Endothelial cell of umbilical vein (primary cell): ENCODE measurements at regions not wholly inside any gene's neighbourhood (a gene's known extent, or its start where the extent isn't known, plus 50 kb on each side); places are given as distances from the start of the nearest gene placed in this dataset.

Experiments used
- BruUV-seq: library from RNA; stranded (reverse); fragments of 400-500 nt; replicated peaks from 2 replicates; lab custom pipeline; 2021; lab: Mats Ljungman, UMichigan
- CTCF ChIA-PET: fragments of 300-600, 350-600 bp; sonication (Branson Sonifier 250); formaldehyde crosslinking; loops from one replicate; lab custom pipeline; 2021; ENCODE audit warnings: antibody characterized with exemption, inconsistent platforms; lab: Charles Lee
- POLR2A ChIA-PET: fragments of 300-600, 350-600 bp; sonication (Branson Sonifier 250); formaldehyde crosslinking; loops from one replicate; lab custom pipeline; 2021; ENCODE audit warnings: antibody characterized with exemption, inconsistent platforms; lab: Charles Lee
- DNase-seq: peaks from one replicate; pipeline ENCODE4 v3.0.0-alpha.2; 2011; ENCODE audit warnings: low read depth, low spot score
- FAIRE-seq: peaks from 2 replicates; lab custom pipeline; 2011; peaks lifted over from hg19 to GRCh38; lab: Jason Lieb, UNC
- H2AFZ ChIP-seq: 2 replicates; pipeline ENCODE4 v1.6.0; 2012; ENCODE audit warnings: low read depth, low read length, control low read depth, inconsistent platforms
- H3K27ac ChIP-seq: 2 replicates; pipeline ENCODE4 v1.5.1; 2011; ENCODE audit warnings: low read depth, mild to moderate bottlenecking, control low read depth, low read length, moderate library complexity; ENCODE audit not compliant: insufficient read depth
- H3K27me3 ChIP-seq, 2 experiments: 2 replicates each; pipeline versions ENCODE4 v1.6.0 to v1.6.1; 2011; ENCODE audit warnings: low read length in 2 of 2, mixed read lengths in 1 of 2; ENCODE audit not compliant: control insufficient read depth in 2 of 2, insufficient read depth in 2 of 2
- H3K36me3 ChIP-seq, 2 experiments: 2 replicates in 1 of 2; 3 replicates in 1 of 2; pipeline ENCODE4 v1.5.1; 2011; ENCODE audit warnings: low read length in 2 of 2, mild to moderate bottlenecking in 1 of 2, moderate library complexity in 1 of 2; ENCODE audit not compliant: control insufficient read depth in 2 of 2, insufficient read depth in 2 of 2; ENCODE audit errors: extremely low read depth in 1 of 2
- H3K4me1 ChIP-seq: 3 replicates; pipeline ENCODE4 v1.5.1; 2011; ENCODE audit warnings: mild to moderate bottlenecking, low read length; ENCODE audit not compliant: control insufficient read depth, insufficient read depth; ENCODE audit errors: extremely low read depth
- H3K4me2 ChIP-seq: 2 replicates; pipeline ENCODE4 v1.6.1; 2011; ENCODE audit warnings: low read length, control low read depth, mixed read lengths; ENCODE audit not compliant: insufficient read depth
- H3K4me3 ChIP-seq, 3 experiments: fragments of 200-600 bp in 1 of 3; sonication (generic), shearing (Covaris generic) in 1 of 3; replicated peaks in 1 of 3; 2 replicates each; pipeline ENCODE4 v1.5.1; 2011 to 2016; ENCODE audit warnings: control low read depth in 3 of 3, low read length in 3 of 3, mild to moderate bottlenecking in 2 of 3, inconsistent platforms in 1 of 3, low read depth in 1 of 3, moderate library complexity in 1 of 3; ENCODE audit not compliant: insufficient read depth in 1 of 3
- H3K79me2 ChIP-seq: 2 replicates; pipeline ENCODE4 v1.6.0; 2012; ENCODE audit warnings: low read length, inconsistent platforms; ENCODE audit not compliant: control insufficient read depth, insufficient read depth
- H3K9ac ChIP-seq: replicated peaks from 2 replicates; pipeline ENCODE3; 2011; ENCODE audit warnings: low read length, control low read depth; ENCODE audit not compliant: insufficient read depth; ENCODE audit errors: extremely low read depth
- H3K9me1 ChIP-seq: replicated peaks from 3 replicates; pipeline ENCODE4 v1.6.0; 2011; ENCODE audit warnings: mild to moderate bottlenecking, low read length; ENCODE audit not compliant: control insufficient read depth, insufficient read depth; ENCODE audit errors: extremely low read depth
- H3K9me3 ChIP-seq: replicated peaks from 2 replicates; pipeline ENCODE4 v1.5.1; 2012; ENCODE audit warnings: low read length, inconsistent platforms; ENCODE audit not compliant: control insufficient read depth, insufficient read depth
- H4K20me1 ChIP-seq: replicated peaks from 2 replicates; pipeline ENCODE3; 2011; ENCODE audit warnings: mild to moderate bottlenecking, low read length; ENCODE audit not compliant: control insufficient read depth, insufficient read depth; ENCODE audit errors: extremely low read depth
- CTCF ChIP-seq, 2 donors: IDR thresholded peaks; 1 replicate in 1 of 2; 2 replicates in 1 of 2; pipeline ENCODE4 v1.5.1; 2011; ENCODE audit warnings: low read length in 2 of 2, mild to moderate bottlenecking in 2 of 2, moderate library complexity in 2 of 2, control low read depth in 1 of 2, inconsistent platforms in 1 of 2, low read depth in 1 of 2; ENCODE audit not compliant: insufficient read depth in 1 of 2; ENCODE audit errors: extremely low read depth in 1 of 2
- EZH2 ChIP-seq: IDR thresholded peaks from 2 replicates; pipeline ENCODE4 v1.6.1; 2012; ENCODE audit warnings: borderline replicate concordance, low read depth, mild to moderate bottlenecking, moderate library complexity, low read length, inconsistent platforms; ENCODE audit not compliant: severe bottlenecking
- MAX ChIP-seq: IDR thresholded peaks from 2 replicates; pipeline ENCODE4 v1.6.1; 2011; ENCODE audit not compliant: insufficient read depth, insufficient read length
- dilution Hi-C: fragments of 300-500 bp; cut with MboI; formaldehyde crosslinking; loops from one replicate; pipeline ENCODE4 v1.15.0; 2019; ENCODE audit warnings: low sequenced_read_pairs; ENCODE audit not compliant: extremely low pct_ligation_motif_present
- intact Hi-C: fragments of 100-400 bp; cut with micrococcal nuclease; formaldehyde crosslinking; loops from one replicate; pipeline ENCODE4 v1.10.0; 2022

- peaks cover 22% of the 10 kb centered on the region for H3K4me1 ChIP-seq
- no peaks in the 10 kb centered on the region for H3K36me3 ChIP-seq
- ChIA-PET CTCF (no interaction called here), POLR2A (no interaction called here)
- TF ChIP-seq CTCF (IDR thresholded peaks at IDR 0.05; ENCODE audit: extremely low read depth in 1 of 2, insufficient read depth in 1 of 2, low read depth in 1 of 2, low read length in 2 of 2) (no peak), MAX (no peak)
- H3K27ac ChIP-seq = no peak overlapping the region
- DNase-seq (no peak), FAIRE-seq (no peak)
- H3K9me1 ChIP-seq = no peaks in the 10 kb centered on the region
- dilution Hi-C loops (no loop called here), intact Hi-C loops (no loop called here)
- H3K9me3 ChIP-seq = no peaks in the 10 kb centered on the region
- H3K4me2 ChIP-seq = no peak overlapping the region
- H2AFZ ChIP-seq = no peak overlapping the region
- H4K20me1 ChIP-seq = no peaks in the 10 kb centered on the region
- no TSS peak for BruUV-seq
- no peak overlapping the region for H3K9ac ChIP-seq
- H3K27me3 ChIP-seq = peaks cover 0 to 6% of the 10 kb centered on the region in 2 experiments
- no peaks in the 10 kb centered on the region for H3K79me2 ChIP-seq
- H3K4me3 ChIP-seq = no peak overlapping the region
Observed at GRCh38 chr22:27472975-27473374, 328.6 kb downstream of the MN1 start.

- DNase-seq = no peak
- no peak overlapping the region for H3K4me3 ChIP-seq
- TF ChIP-seq CTCF (IDR thresholded peaks at IDR 0.05; ENCODE audit: extremely low read depth in 1 of 2, insufficient read depth in 1 of 2, low read depth in 1 of 2, low read length in 2 of 2) (no peak), EZH2 (no peak), MAX (no peak)
- H3K27me3 ChIP-seq = peaks cover 0 to 6% of the 10 kb centered on the region in 2 experiments
- H3K9ac ChIP-seq = no peak overlapping the region
- no peaks in the 10 kb centered on the region for H4K20me1 ChIP-seq
- H3K36me3 ChIP-seq = no peaks in the 10 kb centered on the region
- dilution Hi-C loops (no loop called here), intact Hi-C loops (no loop called here)
- no peaks in the 10 kb centered on the region for H3K79me2 ChIP-seq
- POLR2A ChIA-PET = no interaction called here
- H2AFZ ChIP-seq = no peak overlapping the region
- H3K9me1 ChIP-seq = no peaks in the 10 kb centered on the region
- H3K9me3 ChIP-seq = no peaks in the 10 kb centered on the region
- CTCF ChIA-PET = no interaction called here
- peaks cover 22% of the 10 kb centered on the region for H3K4me1 ChIP-seq
- no peak overlapping the region for H3K27ac ChIP-seq
- BruUV-seq = no TSS peak
- H3K4me2 ChIP-seq = no peak overlapping the region
- peak; percentile 60 for FAIRE-seq
Observed at GRCh38 chr22:27473533-27473932, 328.0 kb downstream of the MN1 start.
